Activated CD4-positive, alpha-beta memory T cell treated with anti-CD3 and anti-CD28 coated beads for 36 hours (primary cell): ENCODE measurements at regions not wholly inside any gene's neighbourhood (a gene's known extent, or its start where the extent isn't known, plus 50 kb on each side); places are given as distances from the start of the nearest gene placed in this dataset. TPM values are rescaled to one million over a fixed set of nuclear protein-coding genes. Genes with fewer than 3 reads are reported as not detected.

Experiments
- microRNA-seq: library from miRNA; unstranded; fragments of <30 nt; microRNA quantifications from one replicate; pipeline ENCODE4 v1.2.0, GENCODE V29; 2022; ENCODE audit warnings: borderline number of aligned reads, borderline microRNAs expressed, borderline replicate concordance

Small RNA genes lying in the stretch of these regions (microRNA-seq; reads per million reads assigned to microRNA genes)
- gene MIR6089 = not detected
